OCI-LY3 (cell line): ENCODE measurements at regions not wholly inside any gene's neighbourhood (a gene's known extent, or its start where the extent isn't known, plus 50 kb on each side); places are given as distances from the start of the nearest gene placed in this dataset.

Experiments
- EZH2phosphoT487 ChIP-seq: fragments of 200-600 bp; shearing (Covaris generic); IDR thresholded peaks from 2 replicates; pipeline ENCODE4 v1.6.1; 2018; ENCODE audit warnings: antibody characterized with exemption, mixed run types, low read depth
- TF ChIP-seq, protein P1 (sequence below): fragments of 200-600, 300-600 bp; sonication (generic); IDR thresholded peaks from 2 replicates; pipeline ENCODE4 v1.5.1; 2014; ENCODE audit warnings: antibody characterized with exemption, low read length, low read depth

DNA sequence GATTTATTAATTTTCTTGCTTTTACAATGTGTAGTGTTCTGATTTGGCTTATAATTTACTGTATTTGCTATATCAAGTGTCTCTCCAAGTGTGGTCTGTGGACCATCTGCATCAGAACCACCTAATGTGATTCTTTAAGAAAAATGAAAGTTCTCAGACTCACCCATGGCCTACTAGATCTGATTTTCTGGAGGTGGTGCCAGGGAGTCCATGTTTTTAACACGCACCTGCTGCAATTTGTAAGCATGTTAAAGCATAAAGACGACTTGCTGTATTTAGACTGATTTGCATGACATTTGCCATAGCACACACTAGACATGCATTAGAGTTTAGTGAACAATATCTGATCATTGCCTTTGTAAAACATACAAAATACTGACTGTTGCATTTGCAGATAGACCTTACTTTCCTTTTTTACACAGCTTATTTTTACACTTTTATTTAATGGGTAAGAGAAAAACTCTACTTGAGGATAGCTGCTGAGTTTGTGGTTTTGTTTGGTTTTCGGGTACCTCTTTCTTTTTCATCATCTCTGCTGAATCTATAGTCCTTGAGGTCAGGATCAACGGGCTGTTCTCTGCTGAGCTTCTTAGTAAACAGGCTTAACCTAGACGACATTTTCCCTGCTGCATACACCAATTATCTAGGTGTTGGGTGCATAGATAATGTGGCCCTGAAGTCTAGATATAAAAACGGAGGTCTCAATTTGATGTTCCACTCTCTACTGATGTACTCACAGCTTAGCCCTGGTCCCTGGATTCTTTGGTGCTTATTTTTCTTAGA, 138.0 kb upstream of the ZNF366 start:
- TF ChIP-seq, protein P1, sequence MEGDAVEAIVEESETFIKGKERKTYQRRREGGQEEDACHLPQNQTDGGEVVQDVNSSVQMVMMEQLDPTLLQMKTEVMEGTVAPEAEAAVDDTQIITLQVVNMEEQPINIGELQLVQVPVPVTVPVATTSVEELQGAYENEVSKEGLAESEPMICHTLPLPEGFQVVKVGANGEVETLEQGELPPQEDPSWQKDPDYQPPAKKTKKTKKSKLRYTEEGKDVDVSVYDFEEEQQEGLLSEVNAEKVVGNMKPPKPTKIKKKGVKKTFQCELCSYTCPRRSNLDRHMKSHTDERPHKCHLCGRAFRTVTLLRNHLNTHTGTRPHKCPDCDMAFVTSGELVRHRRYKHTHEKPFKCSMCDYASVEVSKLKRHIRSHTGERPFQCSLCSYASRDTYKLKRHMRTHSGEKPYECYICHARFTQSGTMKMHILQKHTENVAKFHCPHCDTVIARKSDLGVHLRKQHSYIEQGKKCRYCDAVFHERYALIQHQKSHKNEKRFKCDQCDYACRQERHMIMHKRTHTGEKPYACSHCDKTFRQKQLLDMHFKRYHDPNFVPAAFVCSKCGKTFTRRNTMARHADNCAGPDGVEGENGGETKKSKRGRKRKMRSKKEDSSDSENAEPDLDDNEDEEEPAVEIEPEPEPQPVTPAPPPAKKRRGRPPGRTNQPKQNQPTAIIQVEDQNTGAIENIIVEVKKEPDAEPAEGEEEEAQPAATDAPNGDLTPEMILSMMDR, result no peak
- no peak for TF ChIP-seq EZH2phosphoT487
